ENCODE measurements at regions not wholly inside any gene's neighbourhood (a gene's known extent, or its start where the extent isn't known, plus 50 kb on each side); places are given as distances from the start of the nearest gene placed in this dataset.

DNA sequence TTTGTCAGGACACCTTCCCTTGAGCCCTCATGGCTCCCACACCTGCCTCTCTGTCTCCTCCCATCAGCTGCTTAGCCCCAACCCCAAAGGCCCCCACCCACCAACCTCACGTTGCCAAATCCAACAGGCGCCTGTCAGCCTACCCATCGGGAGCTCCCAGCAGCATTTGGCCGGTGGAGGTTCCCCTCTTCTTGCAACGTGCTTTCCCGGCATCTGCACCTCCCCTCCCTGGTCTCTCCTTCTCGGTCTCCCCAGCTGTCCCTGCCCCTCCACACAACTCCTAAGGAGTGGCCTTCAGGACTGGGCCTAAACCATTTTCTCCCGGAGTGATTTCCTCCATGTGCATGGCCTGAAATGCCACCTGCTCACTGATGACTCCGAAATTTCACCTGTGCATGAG is 71.9 kb downstream of the KLHDC7A start:
- Mint-ChIP-seq H3K27ac (no peak overlapping the region), H3K4me3 (no peak overlapping the region), H3K9me3 (no peaks in the 10 kb centered on the region), H3K36me3 (ENCODE audit: low read depth) (no peaks in the 10 kb centered on the region), H3K27me3 (ENCODE audit: low read depth) (peaks cover 12% of the 10 kb centered on the region), H3K4me1 (ENCODE audit: low read depth) (no peaks in the 10 kb centered on the region)
- DNase-seq (ENCODE audit: low spot score) = no peak

GRCh38 chr1:18553388-18553787 is 72.7 kb downstream of the KLHDC7A start:
- Mint-ChIP-seq H3K27me3 (ENCODE audit: low read depth) (peaks cover 16% of the 10 kb centered on the region), H3K36me3 (ENCODE audit: low read depth) (no peaks in the 10 kb centered on the region), H3K4me1 (ENCODE audit: low read depth) (no peaks in the 10 kb centered on the region), H3K9me3 (no peaks in the 10 kb centered on the region), H3K27ac (no peak overlapping the region), H3K4me3 (no peak overlapping the region)
- DNase-seq (ENCODE audit: low spot score) = no peak

DNA sequence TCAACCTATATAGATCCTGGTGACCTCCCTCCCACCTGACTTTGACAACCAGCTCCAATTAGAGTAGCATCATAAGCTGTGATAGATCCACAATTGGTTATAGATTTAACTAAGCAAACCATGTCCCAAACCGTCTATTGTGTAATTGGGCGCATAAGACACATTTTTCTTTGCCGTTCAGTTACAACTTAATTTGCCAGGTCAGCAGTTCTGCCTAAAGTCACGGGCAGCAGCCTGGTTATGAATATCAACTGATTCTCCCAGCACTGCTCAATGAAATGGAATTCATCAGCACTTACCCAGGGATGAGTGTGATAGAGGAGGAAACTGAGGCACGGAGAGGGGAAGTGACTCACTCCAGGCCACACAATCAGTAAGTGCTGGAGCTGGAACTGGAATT is 73.4 kb downstream of the KLHDC7A start:
- Mint-ChIP-seq H3K4me1 (ENCODE audit: low read depth) (no peaks in the 10 kb centered on the region), H3K9me3 (no peaks in the 10 kb centered on the region), H3K27me3 (ENCODE audit: low read depth) (peaks cover 21% of the 10 kb centered on the region), H3K36me3 (ENCODE audit: low read depth) (no peaks in the 10 kb centered on the region), H3K4me3 (no peak overlapping the region), H3K27ac (no peak overlapping the region)
- no peak for DNase-seq (ENCODE audit: low spot score)

GRCh38 chr1:18554597-18554996 is 73.9 kb downstream of the KLHDC7A start:
- H3K9me3 Mint-ChIP-seq = no peaks in the 10 kb centered on the region
- peaks cover 26% of the 10 kb centered on the region for H3K27me3 Mint-ChIP-seq (ENCODE audit: low read depth)
- no peaks in the 10 kb centered on the region for H3K36me3 Mint-ChIP-seq (ENCODE audit: low read depth)
- H3K4me1 Mint-ChIP-seq (ENCODE audit: low read depth) = no peaks in the 10 kb centered on the region
- no peak overlapping the region for H3K27ac Mint-ChIP-seq
- no peak for DNase-seq (ENCODE audit: low spot score)
- H3K4me3 Mint-ChIP-seq = no peak overlapping the region

DNA sequence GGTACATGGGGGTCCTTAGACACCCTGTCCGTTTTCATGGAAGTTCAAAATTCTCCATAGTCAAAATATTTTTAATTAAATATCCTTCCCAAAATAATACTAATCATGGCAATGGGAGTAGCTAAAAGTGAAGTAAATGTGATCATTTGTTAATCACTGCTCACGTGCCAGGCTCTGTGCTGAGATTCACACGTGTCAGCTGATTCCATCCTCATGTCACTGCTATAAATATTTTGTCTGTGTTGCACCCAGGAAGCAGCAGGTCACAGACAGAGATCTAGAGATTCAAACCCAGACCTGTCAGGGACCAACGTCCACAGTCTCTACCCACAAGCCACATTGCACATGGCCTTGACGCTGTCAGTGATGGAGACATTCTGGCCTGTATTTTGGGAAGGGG is 74.3 kb downstream of the KLHDC7A start:
- no peak overlapping the region for H3K4me3 Mint-ChIP-seq
- H3K9me3 Mint-ChIP-seq = no peaks in the 10 kb centered on the region
- no peak for DNase-seq (ENCODE audit: low spot score)
- no peak overlapping the region for H3K27ac Mint-ChIP-seq
- H3K36me3 Mint-ChIP-seq (ENCODE audit: low read depth) = no peaks in the 10 kb centered on the region
- H3K4me1 Mint-ChIP-seq (ENCODE audit: low read depth) = no peaks in the 10 kb centered on the region
- peaks cover 31% of the 10 kb centered on the region for H3K27me3 Mint-ChIP-seq (ENCODE audit: low read depth)

GRCh38 chr1:18556364-18556763 is 74.3 kb upstream of the PAX7 start:
- H3K4me1 Mint-ChIP-seq (ENCODE audit: low read depth) = no peaks in the 10 kb centered on the region
- no peaks in the 10 kb centered on the region for H3K36me3 Mint-ChIP-seq (ENCODE audit: low read depth)
- no peak overlapping the region for H3K27ac Mint-ChIP-seq
- no peak overlapping the region for H3K4me3 Mint-ChIP-seq
- no peaks in the 10 kb centered on the region for H3K9me3 Mint-ChIP-seq
- DNase-seq (ENCODE audit: low spot score) = no peak
- peaks cover 32% of the 10 kb centered on the region for H3K27me3 Mint-ChIP-seq (ENCODE audit: low read depth)

- no peak overlapping the region for H3K4me3 Mint-ChIP-seq
- H3K4me1 Mint-ChIP-seq (ENCODE audit: low read depth) = no peaks in the 10 kb centered on the region
- no peaks in the 10 kb centered on the region for H3K9me3 Mint-ChIP-seq
- H3K27ac Mint-ChIP-seq = no peak overlapping the region
- H3K36me3 Mint-ChIP-seq (ENCODE audit: low read depth) = no peaks in the 10 kb centered on the region
- peaks cover 32% of the 10 kb centered on the region for H3K27me3 Mint-ChIP-seq (ENCODE audit: low read depth)
- DNase-seq (ENCODE audit: low spot score) = peak; percentile 7
Measured at GRCh38 chr1:18557621-18558465, 72.8 kb upstream of the PAX7 start.

DNA sequence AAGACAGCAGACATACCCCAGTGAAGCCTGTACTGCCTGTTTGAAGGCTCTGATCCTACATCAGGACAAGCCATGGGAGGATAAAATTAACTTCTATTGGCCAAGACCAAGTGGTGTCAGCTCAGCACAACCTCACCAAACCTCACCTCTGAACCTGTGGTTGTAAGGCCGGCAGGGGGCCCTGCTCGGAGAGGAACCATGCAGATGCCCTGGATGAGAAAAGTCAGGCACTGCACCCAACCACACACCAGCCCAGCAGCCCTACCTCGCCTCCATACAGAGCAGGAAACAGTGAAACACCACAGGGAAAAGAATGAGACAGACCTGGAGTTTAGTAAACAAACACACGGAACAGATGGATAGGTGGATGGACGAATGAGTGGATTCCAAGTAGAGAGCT is 70.0 kb upstream of the PAX7 start:
- H3K4me3 Mint-ChIP-seq = no peak overlapping the region
- no peaks in the 10 kb centered on the region for H3K4me1 Mint-ChIP-seq (ENCODE audit: low read depth)
- peaks cover 32% of the 10 kb centered on the region for H3K27me3 Mint-ChIP-seq (ENCODE audit: low read depth)
- no peak for DNase-seq (ENCODE audit: low spot score)
- H3K9me3 Mint-ChIP-seq = no peaks in the 10 kb centered on the region
- no peaks in the 10 kb centered on the region for H3K36me3 Mint-ChIP-seq (ENCODE audit: low read depth)
- H3K27ac Mint-ChIP-seq = no peak overlapping the region

GRCh38 chr1:18561967-18562366 is 68.7 kb upstream of the PAX7 start:
- DNase-seq (ENCODE audit: low spot score) = no peak
- H3K36me3 Mint-ChIP-seq (ENCODE audit: low read depth) = no peaks in the 10 kb centered on the region
- H3K27ac Mint-ChIP-seq = no peak overlapping the region
- no peaks in the 10 kb centered on the region for H3K9me3 Mint-ChIP-seq
- no peak overlapping the region for H3K4me3 Mint-ChIP-seq
- H3K27me3 Mint-ChIP-seq (ENCODE audit: low read depth) = peaks cover 27% of the 10 kb centered on the region
- H3K4me1 Mint-ChIP-seq (ENCODE audit: low read depth) = no peaks in the 10 kb centered on the region

DNA sequence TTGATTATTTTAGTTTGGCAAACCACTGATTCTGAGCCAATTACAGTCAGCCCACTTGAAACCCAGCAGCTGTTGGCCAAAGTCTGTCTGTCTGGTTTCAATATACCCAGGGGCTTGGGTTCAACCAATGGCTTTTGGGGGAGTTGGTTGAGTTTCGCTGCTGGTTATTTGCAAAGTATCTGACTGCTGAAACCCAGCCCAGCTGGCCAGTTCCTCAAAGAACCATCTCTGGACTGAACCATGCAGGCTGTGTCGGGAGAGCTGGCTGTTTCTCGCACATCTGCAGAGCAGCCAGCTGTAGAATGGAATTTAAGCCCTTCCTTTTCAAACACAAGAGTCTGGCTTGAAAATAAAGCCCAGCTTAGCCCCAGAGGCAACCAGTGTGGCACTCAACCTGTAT is 66.0 kb upstream of the PAX7 start:
- Mint-ChIP-seq H3K27me3 (ENCODE audit: low read depth) (peaks cover 4% of the 10 kb centered on the region), H3K27ac (no peak overlapping the region), H3K9me3 (no peaks in the 10 kb centered on the region), H3K4me1 (ENCODE audit: low read depth) (no peaks in the 10 kb centered on the region), H3K4me3 (no peak overlapping the region), H3K36me3 (ENCODE audit: low read depth) (no peaks in the 10 kb centered on the region)
- no peak for DNase-seq (ENCODE audit: low spot score)

DNA sequence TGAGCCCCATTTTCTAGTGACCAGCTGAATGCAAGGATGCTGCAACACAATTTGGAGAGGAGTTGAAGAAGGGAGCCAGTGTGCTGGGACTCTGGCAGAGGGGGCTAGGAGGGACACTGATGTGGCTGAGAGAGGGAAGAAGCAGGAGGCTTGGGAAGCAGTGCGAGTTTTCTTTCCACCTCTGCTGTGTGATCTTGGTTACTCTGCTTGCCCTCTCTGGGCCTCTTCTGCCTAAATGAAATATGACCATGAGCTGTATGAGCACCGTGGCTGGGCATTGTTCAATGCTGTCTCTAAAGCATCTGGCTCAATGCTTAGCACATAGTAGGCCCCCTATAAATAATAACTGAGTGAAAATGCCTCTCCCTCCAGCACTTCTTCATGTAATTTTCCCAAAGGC is 65.3 kb upstream of the PAX7 start:
- Mint-ChIP-seq H3K4me1 (ENCODE audit: low read depth) (no peaks in the 10 kb centered on the region), H3K4me3 (no peak overlapping the region), H3K27me3 (ENCODE audit: low read depth) (no peaks in the 10 kb centered on the region), H3K9me3 (no peaks in the 10 kb centered on the region), H3K36me3 (ENCODE audit: low read depth) (no peaks in the 10 kb centered on the region), H3K27ac (no peak overlapping the region)
- no peak for DNase-seq (ENCODE audit: low spot score)

GRCh38 chr1:18568489-18568888 is 62.2 kb upstream of the PAX7 start:
- Mint-ChIP-seq H3K9me3 (no peaks in the 10 kb centered on the region), H3K36me3 (ENCODE audit: low read depth) (no peaks in the 10 kb centered on the region), H3K4me1 (ENCODE audit: low read depth) (no peaks in the 10 kb centered on the region), H3K4me3 (no peak overlapping the region), H3K27me3 (ENCODE audit: low read depth) (no peaks in the 10 kb centered on the region), H3K27ac (no peak overlapping the region)
- no peak for DNase-seq (ENCODE audit: low spot score)

- no peaks in the 10 kb centered on the region for H3K4me1 Mint-ChIP-seq (ENCODE audit: low read depth)
- H3K27ac Mint-ChIP-seq = no peak overlapping the region
- DNase-seq (ENCODE audit: low spot score) = no peak
- no peaks in the 10 kb centered on the region for H3K36me3 Mint-ChIP-seq (ENCODE audit: low read depth)
- H3K27me3 Mint-ChIP-seq (ENCODE audit: low read depth) = no peaks in the 10 kb centered on the region
- H3K4me3 Mint-ChIP-seq = no peak overlapping the region
- H3K9me3 Mint-ChIP-seq = no peaks in the 10 kb centered on the region
Measured at GRCh38 chr1:18569251-18569650, 61.4 kb upstream of the PAX7 start.

GRCh38 chr1:18569811-18570545 is 60.7 kb upstream of the PAX7 start:
- no peak for DNase-seq (ENCODE audit: low spot score)
- H3K27me3 Mint-ChIP-seq (ENCODE audit: low read depth) = no peaks in the 10 kb centered on the region
- no peak overlapping the region for H3K27ac Mint-ChIP-seq
- no peaks in the 10 kb centered on the region for H3K9me3 Mint-ChIP-seq
- H3K36me3 Mint-ChIP-seq (ENCODE audit: low read depth) = no peaks in the 10 kb centered on the region
- H3K4me1 Mint-ChIP-seq (ENCODE audit: low read depth) = no peaks in the 10 kb centered on the region
- H3K4me3 Mint-ChIP-seq = no peak overlapping the region

Measured in T-helper 2 cell treated with Interferon-gamma antibody and Interleukin-4, amounts not matched to agents 5 μg/mL and 100 μg/mL, for 36 hours (primary cell).